WTC11 (cell line): ENCODE measurements at regions not wholly inside any gene's neighbourhood (a gene's known extent, or its start where the extent isn't known, plus 50 kb on each side); places are given as distances from the start of the nearest gene placed in this dataset.

ENCODE experiments used
- ATAC-seq: fragments of 200-7000 bp; cut with Tn5 transposase; 2 replicates; pipeline ENCODE4 v1.10.0; 2021; ENCODE audit warnings: mild to moderate bottlenecking, moderate library complexity
- CTCF ChIA-PET: fragments of 300-600 bp; sonication (Branson Sonifier 250); formaldehyde crosslinking; loops from one replicate; lab custom pipeline; 2021; ENCODE audit warnings: antibody characterized with exemption; lab: Charles Lee
- POLR2A ChIA-PET: fragments of 350-600 bp; sonication (Branson Sonifier 250); formaldehyde crosslinking; loops from one replicate; lab custom pipeline; 2021; ENCODE audit warnings: antibody characterized with exemption; lab: Charles Lee
- DNase-seq: peaks from one replicate; pipeline ENCODE4 v3.0.0; 2021; ENCODE audit warnings: low spot score
- H3K27ac Mint-ChIP-seq: 2 replicates; pipeline ENCODE4 v1.8.0; 2021; ENCODE audit warnings: mixed read lengths
- H3K27me3 Mint-ChIP-seq: 2 replicates; pipeline ENCODE4 v1.8.0; 2021; ENCODE audit warnings: low read depth, mild to moderate bottlenecking, moderate library complexity, mixed read lengths
- H3K36me3 Mint-ChIP-seq: 2 replicates; pipeline ENCODE4 v1.8.0; 2021; ENCODE audit warnings: mixed read lengths
- H3K4me1 Mint-ChIP-seq: 2 replicates; pipeline ENCODE4 v1.8.0; 2022; ENCODE audit warnings: mixed read lengths
- H3K4me3 Mint-ChIP-seq: 2 replicates; pipeline ENCODE4 v1.8.0; 2021; ENCODE audit warnings: mild to moderate bottlenecking, moderate library complexity, mixed read lengths
- H3K9me3 Mint-ChIP-seq: 2 replicates; pipeline ENCODE4 v1.8.0; 2021; ENCODE audit warnings: mixed read lengths
- CREB1 ChIP-seq: sonication (generic); formaldehyde crosslinking; IDR thresholded peaks from 2 replicates; pipeline ENCODE4 v1.8.0; 2023; ENCODE audit warnings: mild to moderate bottlenecking, missing genetic modification reagents
- ETV6 ChIP-seq: sonication (generic); formaldehyde crosslinking; IDR thresholded peaks from 2 replicates; pipeline ENCODE4 v1.8.1; 2022; ENCODE audit warnings: mild to moderate bottlenecking, missing genetic modification reagents
- GABPB1 ChIP-seq: sonication (generic); formaldehyde crosslinking; IDR thresholded peaks from 2 replicates; pipeline ENCODE4 v1.8.1; 2023; ENCODE audit warnings: mild to moderate bottlenecking, missing genetic modification reagents
- GRHL2 ChIP-seq: fragments of 250-450 bp; sonication (Bioruptor Pico); IDR thresholded peaks from 2 replicates; pipeline ENCODE4 v1.8.0; 2022; ENCODE audit warnings: mild to moderate bottlenecking, moderate library complexity; ENCODE audit not compliant: insufficient replicate concordance, severe bottlenecking
- MXD4 ChIP-seq: fragments of 250-450 bp; sonication (Bioruptor Pico); IDR thresholded peaks from 2 replicates; pipeline ENCODE4 v1.8.0; 2021; ENCODE audit warnings: mild to moderate bottlenecking, moderate library complexity, borderline replicate concordance
- RELA ChIP-seq: sonication (generic); formaldehyde crosslinking; IDR thresholded peaks from 2 replicates; pipeline ENCODE4 v1.8.1; 2022; ENCODE audit warnings: missing genetic modification reagents, mild to moderate bottlenecking, borderline replicate concordance
- SP1 ChIP-seq: sonication (generic); formaldehyde crosslinking; conservative IDR thresholded peaks from 2 replicates; pipeline ENCODE4 v1.8.1; 2022; ENCODE audit warnings: missing genetic modification reagents
- STAT6 ChIP-seq: sonication (generic); formaldehyde crosslinking; conservative IDR thresholded peaks from 2 replicates; pipeline ENCODE4 v1.8.1; 2023; ENCODE audit warnings: mild to moderate bottlenecking, low read depth, missing genetic modification reagents, moderate library complexity
- ZNF138 ChIP-seq: sonication (generic); formaldehyde crosslinking; conservative IDR thresholded peaks from 2 replicates; pipeline ENCODE4 v1.8.1; 2022; ENCODE audit warnings: mild to moderate bottlenecking, moderate library complexity, missing genetic modification reagents
- ZNF219 ChIP-seq: sonication (generic); formaldehyde crosslinking; IDR thresholded peaks from 2 replicates; pipeline ENCODE4 v1.8.0; 2023; ENCODE audit warnings: missing genetic modification reagents, mild to moderate bottlenecking, borderline replicate concordance
- ZNF263 ChIP-seq: sonication (generic); formaldehyde crosslinking; IDR thresholded peaks from 2 replicates; pipeline ENCODE4 v1.8.1; 2022; ENCODE audit warnings: low read depth, mild to moderate bottlenecking, moderate library complexity, missing genetic modification reagents
- ZNF317 ChIP-seq: sonication (generic); formaldehyde crosslinking; IDR thresholded peaks from 2 replicates; pipeline ENCODE4 v1.8.1; 2023; ENCODE audit warnings: low read depth, mild to moderate bottlenecking, moderate library complexity, missing genetic modification reagents, borderline replicate concordance
- ZNF425 ChIP-seq: fragments of 250-450 bp; sonication (Bioruptor Pico); conservative IDR thresholded peaks from 2 replicates; pipeline ENCODE4 v1.9.0; 2021; ENCODE audit warnings: mild to moderate bottlenecking
- ZNF532 ChIP-seq: fragments of 250-450 bp; sonication (Bioruptor Pico); IDR thresholded peaks from 2 replicates; pipeline ENCODE4 v1.9.0; 2021; ENCODE audit warnings: mild to moderate bottlenecking, borderline replicate concordance
- TF ChIP-seq, protein P1 (sequence below): sonication (generic); formaldehyde crosslinking; IDR thresholded peaks from 2 replicates; pipeline ENCODE4 v1.8.1; 2023; ENCODE audit warnings: mild to moderate bottlenecking, missing genetic modification reagents, moderate library complexity
- TF ChIP-seq, protein P2 (sequence below): fragments of 200-600 bp; IDR thresholded peaks from 2 replicates; pipeline ENCODE4 v1.8.0; 2022; ENCODE audit warnings: antibody characterized with exemption
- TF ChIP-seq, protein P3 (sequence below): sonication (generic); formaldehyde crosslinking; IDR thresholded peaks from 2 replicates; pipeline ENCODE4 v1.8.1; 2023; ENCODE audit warnings: mild to moderate bottlenecking, missing genetic modification reagents

GRCh38 chr10:125505648-125506047 is 177.3 kb downstream of the TEX36 start:
- POLR2A ChIA-PET = no interaction called here
- TF ChIP-seq STAT6 (CRISPR knock-in tag) = no peak
- TF ChIP-seq CREB1 = no peak
- TF ChIP-seq ZNF138 (CRISPR knock-in tag) = no peak
- TF ChIP-seq ZNF425 (CRISPR knock-in tag) = no peak
- no peak for TF ChIP-seq SP1 (CRISPR knock-in tag)
- TF ChIP-seq, protein P1, sequence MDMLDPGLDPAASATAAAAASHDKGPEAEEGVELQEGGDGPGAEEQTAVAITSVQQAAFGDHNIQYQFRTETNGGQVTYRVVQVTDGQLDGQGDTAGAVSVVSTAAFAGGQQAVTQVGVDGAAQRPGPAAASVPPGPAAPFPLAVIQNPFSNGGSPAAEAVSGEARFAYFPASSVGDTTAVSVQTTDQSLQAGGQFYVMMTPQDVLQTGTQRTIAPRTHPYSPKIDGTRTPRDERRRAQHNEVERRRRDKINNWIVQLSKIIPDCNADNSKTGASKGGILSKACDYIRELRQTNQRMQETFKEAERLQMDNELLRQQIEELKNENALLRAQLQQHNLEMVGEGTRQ (CRISPR knock-in tag) = no peak
- TF ChIP-seq, protein P2, sequence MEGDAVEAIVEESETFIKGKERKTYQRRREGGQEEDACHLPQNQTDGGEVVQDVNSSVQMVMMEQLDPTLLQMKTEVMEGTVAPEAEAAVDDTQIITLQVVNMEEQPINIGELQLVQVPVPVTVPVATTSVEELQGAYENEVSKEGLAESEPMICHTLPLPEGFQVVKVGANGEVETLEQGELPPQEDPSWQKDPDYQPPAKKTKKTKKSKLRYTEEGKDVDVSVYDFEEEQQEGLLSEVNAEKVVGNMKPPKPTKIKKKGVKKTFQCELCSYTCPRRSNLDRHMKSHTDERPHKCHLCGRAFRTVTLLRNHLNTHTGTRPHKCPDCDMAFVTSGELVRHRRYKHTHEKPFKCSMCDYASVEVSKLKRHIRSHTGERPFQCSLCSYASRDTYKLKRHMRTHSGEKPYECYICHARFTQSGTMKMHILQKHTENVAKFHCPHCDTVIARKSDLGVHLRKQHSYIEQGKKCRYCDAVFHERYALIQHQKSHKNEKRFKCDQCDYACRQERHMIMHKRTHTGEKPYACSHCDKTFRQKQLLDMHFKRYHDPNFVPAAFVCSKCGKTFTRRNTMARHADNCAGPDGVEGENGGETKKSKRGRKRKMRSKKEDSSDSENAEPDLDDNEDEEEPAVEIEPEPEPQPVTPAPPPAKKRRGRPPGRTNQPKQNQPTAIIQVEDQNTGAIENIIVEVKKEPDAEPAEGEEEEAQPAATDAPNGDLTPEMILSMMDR = no peak
- TF ChIP-seq RELA (CRISPR knock-in tag) = no peak
- TF ChIP-seq GRHL2 = no peak
- TF ChIP-seq, all 79 proteins: peak for 0
- Mint-ChIP-seq H3K36me3 (peaks cover 19% of the 10 kb centered on the region), H3K27me3 (no peaks in the 10 kb centered on the region), H3K4me3 (no peak overlapping the region), H3K9me3 (peaks cover 31% of the 10 kb centered on the region), H3K4me1 (peaks cover 7% of the 10 kb centered on the region), H3K27ac (no peak overlapping the region)
- DNase-seq (no peak), ATAC-seq (0 out of 2 replicates have a peak, but pooled peaks have one; percentile 28)
- CTCF ChIA-PET = interaction anchor here (1.7 kb wide), 1 partner anchor 16 kb away, joined by 6 read pairs; no protein-coding TSS in a partner anchor

GRCh38 chr10:125502276-125502675 is 180.7 kb downstream of the TEX36 start:
- ChIA-PET POLR2A (no interaction called here), CTCF (interaction anchor here (1.4 kb wide), 1 partner anchor 20 kb away, joined by 3 read pairs; no protein-coding TSS in a partner anchor)
- H3K9me3 Mint-ChIP-seq = 0 out of 2 replicates have a peak, but pooled peaks cover 6% of the 10 kb centered on the region
- peaks cover 2% of the 10 kb centered on the region; the same call in 1 of the 2 replicates for H3K4me1 Mint-ChIP-seq
- H3K4me3 Mint-ChIP-seq = no peak overlapping the region
- no peaks in the 10 kb centered on the region for H3K36me3 Mint-ChIP-seq
- DNase-seq = no peak
- H3K27ac Mint-ChIP-seq = no peak overlapping the region
- TF ChIP-seq GABPB1 (CRISPR knock-in tag) = no peak
- TF ChIP-seq, protein P3, sequence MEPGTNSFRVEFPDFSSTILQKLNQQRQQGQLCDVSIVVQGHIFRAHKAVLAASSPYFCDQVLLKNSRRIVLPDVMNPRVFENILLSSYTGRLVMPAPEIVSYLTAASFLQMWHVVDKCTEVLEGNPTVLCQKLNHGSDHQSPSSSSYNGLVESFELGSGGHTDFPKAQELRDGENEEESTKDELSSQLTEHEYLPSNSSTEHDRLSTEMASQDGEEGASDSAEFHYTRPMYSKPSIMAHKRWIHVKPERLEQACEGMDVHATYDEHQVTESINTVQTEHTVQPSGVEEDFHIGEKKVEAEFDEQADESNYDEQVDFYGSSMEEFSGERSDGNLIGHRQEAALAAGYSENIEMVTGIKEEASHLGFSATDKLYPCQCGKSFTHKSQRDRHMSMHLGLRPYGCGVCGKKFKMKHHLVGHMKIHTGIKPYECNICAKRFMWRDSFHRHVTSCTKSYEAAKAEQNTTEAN (CRISPR knock-in tag) = no peak
- TF ChIP-seq ZNF219 = no peak
- TF ChIP-seq MXD4 = no peak
- no peak for TF ChIP-seq ETV6 (CRISPR knock-in tag)
- TF ChIP-seq ZNF263 (CRISPR knock-in tag) = no peak
- TF ChIP-seq ZNF532 = no peak
- TF ChIP-seq ZNF317 (CRISPR knock-in tag) = no peak
- no peak for ATAC-seq
- peaks cover 3% of the 10 kb centered on the region; the same call in 1 of the 2 replicates for H3K27me3 Mint-ChIP-seq
